A673 (cell line): ENCODE measurements at regions not wholly inside any gene's neighbourhood (a gene's known extent, or its start where the extent isn't known, plus 50 kb on each side); places are given as distances from the start of the nearest gene placed in this dataset.

Experiments used
- BruUV-seq: library from RNA; stranded (reverse); fragments of 400-500 nt; replicated peaks from 2 replicates; lab custom pipeline; 2021; lab: Mats Ljungman, UMichigan
- CTCF ChIA-PET: fragments of 300-600 bp; sonication (Branson Sonifier 250); formaldehyde crosslinking; loops from one replicate; lab custom pipeline; 2022; ENCODE audit warnings: antibody characterized with exemption; lab: Charles Lee
- POLR2A ChIA-PET: fragments of 300-600 bp; sonication (Branson Sonifier 250); formaldehyde crosslinking; loops from one replicate; lab custom pipeline; 2022; ENCODE audit warnings: antibody characterized with exemption; ENCODE audit not compliant: low non-redundant PET; lab: Charles Lee
- DNase-seq: peaks from one replicate; pipeline ENCODE4 v3.0.0-alpha.2; 2015; ENCODE audit warnings: low spot score
- H3K27ac ChIP-seq: fragments of 200-600 bp; sonication (generic); 2 replicates; pipeline ENCODE4 v1.5.1; 2016; ENCODE audit warnings: mixed run types, low read depth, mild to moderate bottlenecking, mixed read lengths, antibody characterized with exemption, low read length; ENCODE audit not compliant: poor library complexity, severe bottlenecking
- H3K27me3 ChIP-seq: fragments of 200-600 bp; sonication (generic); replicated peaks from 2 replicates; pipeline ENCODE4 v1.6.1; 2017; ENCODE audit warnings: mixed run types, low read depth, mild to moderate bottlenecking, mixed read lengths, antibody characterized with exemption, low read length; ENCODE audit not compliant: insufficient read depth, poor library complexity
- H3K36me3 ChIP-seq: fragments of 200-600 bp; sonication (generic); 2 replicates; pipeline ENCODE4 v1.6.1; 2016; ENCODE audit warnings: mixed run types, mild to moderate bottlenecking, mixed read lengths, antibody characterized with exemption, low read length; ENCODE audit not compliant: insufficient read depth, poor library complexity, severe bottlenecking
- H3K4me1 ChIP-seq: fragments of 200-600 bp; sonication (generic); 2 replicates; pipeline ENCODE4 v1.6.1; 2017; ENCODE audit warnings: mixed run types, mild to moderate bottlenecking, mixed read lengths, antibody characterized with exemption, low read length; ENCODE audit not compliant: insufficient read depth, poor library complexity, severe bottlenecking
- H3K4me3 ChIP-seq: fragments of 200-600 bp; sonication (generic); 2 replicates; pipeline ENCODE4 v1.5.1; 2016; ENCODE audit warnings: low read depth, mixed run types, mild to moderate bottlenecking, mixed read lengths, low read length; ENCODE audit not compliant: poor library complexity, severe bottlenecking
- H3K9me3 ChIP-seq: fragments of 200-600 bp; sonication (generic); 2 replicates; pipeline ENCODE4 v1.6.1; 2016; ENCODE audit warnings: mixed run types, low read depth, mild to moderate bottlenecking, mixed read lengths, antibody characterized with exemption, low read length; ENCODE audit not compliant: poor library complexity, severe bottlenecking
- EZH2 ChIP-seq: fragments of 200-600 bp; sonication (generic); IDR thresholded peaks from 2 replicates; pipeline ENCODE4 v1.6.1; 2017; ENCODE audit warnings: borderline replicate concordance, low read depth, mild to moderate bottlenecking, mixed read lengths, antibody characterized with exemption, low read length; ENCODE audit not compliant: poor library complexity, severe bottlenecking
- intact Hi-C: fragments of 100-400 bp; cut with micrococcal nuclease; formaldehyde crosslinking; loops from one replicate; pipeline ENCODE4 v1.10.0; 2022; ENCODE audit not compliant: unreplicated experiment
- TF ChIP-seq, protein P1 (sequence below): fragments of 300-800, 200-600 bp; sonication (generic); conservative IDR thresholded peaks from 2 replicates; pipeline ENCODE4 v1.5.1; 2017; ENCODE audit warnings: low read depth, mild to moderate bottlenecking, antibody characterized with exemption, low read length, moderate library complexity, mixed read lengths

DNA sequence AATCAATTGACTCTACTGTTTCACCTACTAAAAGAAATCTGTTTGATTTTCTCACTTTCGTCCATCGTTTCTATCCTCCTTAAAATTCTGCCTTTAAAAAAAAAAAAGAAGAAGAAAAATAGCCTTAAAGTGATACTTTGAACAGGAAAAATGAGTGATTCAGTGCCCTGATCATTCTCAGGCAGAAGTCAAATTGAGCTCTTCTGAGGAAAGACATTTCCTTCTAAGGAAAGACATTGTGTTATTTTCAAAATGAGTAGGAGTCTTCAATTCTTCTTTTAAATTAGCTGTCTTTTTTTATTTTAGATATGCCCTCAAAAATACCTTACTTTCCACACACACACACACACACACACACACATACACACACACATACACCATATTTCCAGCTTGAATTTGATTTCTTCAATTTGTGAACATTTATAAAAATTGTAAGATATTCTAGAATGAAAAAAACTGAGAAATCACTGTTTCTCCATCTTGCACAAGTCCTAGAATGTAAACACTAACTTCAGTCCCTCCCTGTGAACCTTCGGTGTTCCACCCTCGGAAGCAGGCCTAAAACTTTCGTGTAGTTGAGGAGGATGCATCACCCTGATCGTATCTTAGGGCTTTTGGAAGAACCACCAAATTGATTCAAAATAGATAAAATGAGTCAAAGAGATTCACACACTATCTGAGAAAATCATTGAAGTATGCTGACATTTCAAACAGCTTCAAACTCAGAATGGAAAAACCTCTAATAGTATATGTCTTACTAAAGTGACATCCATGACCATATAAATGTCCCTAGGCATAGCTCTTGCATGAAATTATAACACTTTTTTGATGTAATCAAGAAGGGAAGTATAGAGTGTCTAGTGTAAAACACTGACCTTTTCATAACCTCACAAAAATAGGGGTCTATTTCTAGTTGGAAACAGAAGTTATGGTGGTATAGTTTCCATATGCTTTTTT, 270.8 kb downstream of the GATA3 start:
- POLR2A ChIA-PET, result no interaction called here
- no peak overlapping the region for H3K27ac ChIP-seq
- intact Hi-C loops, result no loop called here
- H3K4me1 ChIP-seq, result no peaks in the 10 kb centered on the region
- H3K9me3 ChIP-seq, result no peaks in the 10 kb centered on the region
- peaks cover 17% of the 10 kb centered on the region for H3K27me3 ChIP-seq
- H3K4me3 ChIP-seq, result no peak overlapping the region
- TF ChIP-seq EZH2, result no peak
- TF ChIP-seq, protein P1, sequence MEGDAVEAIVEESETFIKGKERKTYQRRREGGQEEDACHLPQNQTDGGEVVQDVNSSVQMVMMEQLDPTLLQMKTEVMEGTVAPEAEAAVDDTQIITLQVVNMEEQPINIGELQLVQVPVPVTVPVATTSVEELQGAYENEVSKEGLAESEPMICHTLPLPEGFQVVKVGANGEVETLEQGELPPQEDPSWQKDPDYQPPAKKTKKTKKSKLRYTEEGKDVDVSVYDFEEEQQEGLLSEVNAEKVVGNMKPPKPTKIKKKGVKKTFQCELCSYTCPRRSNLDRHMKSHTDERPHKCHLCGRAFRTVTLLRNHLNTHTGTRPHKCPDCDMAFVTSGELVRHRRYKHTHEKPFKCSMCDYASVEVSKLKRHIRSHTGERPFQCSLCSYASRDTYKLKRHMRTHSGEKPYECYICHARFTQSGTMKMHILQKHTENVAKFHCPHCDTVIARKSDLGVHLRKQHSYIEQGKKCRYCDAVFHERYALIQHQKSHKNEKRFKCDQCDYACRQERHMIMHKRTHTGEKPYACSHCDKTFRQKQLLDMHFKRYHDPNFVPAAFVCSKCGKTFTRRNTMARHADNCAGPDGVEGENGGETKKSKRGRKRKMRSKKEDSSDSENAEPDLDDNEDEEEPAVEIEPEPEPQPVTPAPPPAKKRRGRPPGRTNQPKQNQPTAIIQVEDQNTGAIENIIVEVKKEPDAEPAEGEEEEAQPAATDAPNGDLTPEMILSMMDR, result no peak
- no peaks in the 10 kb centered on the region for H3K36me3 ChIP-seq
- no peak for DNase-seq
- BruUV-seq, result no TSS peak
- CTCF ChIA-PET, result no interaction called here

GRCh38 chr10:8326396-8327139, 272.1 kb downstream of the GATA3 start:
- TF ChIP-seq, protein P1, result no peak
- no peak for TF ChIP-seq EZH2
- Histone ChIP-seq H3K27ac (no peak overlapping the region), H3K4me1 (no peaks in the 10 kb centered on the region), H3K27me3 (peaks cover 12% of the 10 kb centered on the region), H3K36me3 (no peaks in the 10 kb centered on the region), H3K4me3 (no peak overlapping the region), H3K9me3 (no peaks in the 10 kb centered on the region)
- BruUV-seq, result no TSS peak
- CTCF ChIA-PET, result no interaction called here
- DNase-seq, result no peak
- POLR2A ChIA-PET, result no interaction called here
- intact Hi-C loops, result no loop called here

DNA sequence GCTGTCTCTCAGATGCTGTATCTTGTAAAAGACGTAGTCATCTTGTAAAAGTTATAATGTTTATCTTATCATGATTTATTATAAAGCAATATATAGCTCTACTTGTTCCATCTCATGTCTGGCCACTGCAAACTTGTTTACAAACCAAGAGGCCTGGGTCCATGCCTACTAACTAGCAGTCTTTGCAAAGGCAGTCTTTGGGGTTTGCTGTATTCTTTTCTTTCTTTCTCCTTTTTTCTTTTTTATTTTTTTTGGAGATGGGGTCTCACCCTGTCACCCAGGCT, 272.6 kb downstream of the GATA3 start:
- POLR2A ChIA-PET, result no interaction called here
- H3K27me3 ChIP-seq, result peaks cover 7% of the 10 kb centered on the region
- TF ChIP-seq, protein P1, result no peak
- TF ChIP-seq EZH2, result no peak
- H3K27ac ChIP-seq, result no peak overlapping the region
- intact Hi-C loops, result no loop called here
- no peak overlapping the region for H3K4me3 ChIP-seq
- DNase-seq, result no peak
- no TSS peak for BruUV-seq
- no peaks in the 10 kb centered on the region for H3K9me3 ChIP-seq
- no peaks in the 10 kb centered on the region for H3K36me3 ChIP-seq
- no peaks in the 10 kb centered on the region for H3K4me1 ChIP-seq
- CTCF ChIA-PET, result no interaction called here
